K562 (cell line): ENCODE measurements at regions not wholly inside any gene's neighbourhood (a gene's known extent, or its start where the extent isn't known, plus 50 kb on each side); places are given as distances from the start of the nearest gene placed in this dataset.

Experiments
- ATAC-seq: fragments of 200-7000 bp; cut with Tn5 transposase; 3 replicates; pipeline ENCODE4 v1.9.1; 2020; ENCODE audit warnings: moderate library complexity
- BruUV-seq: library from RNA; stranded (reverse); fragments of 400-500 nt; replicated peaks from 2 replicates; lab custom pipeline; 2021; lab: Mats Ljungman, UMichigan
- CTCF ChIA-PET: fragments of 300-600 bp; formaldehyde crosslinking; extraction: SDS; loops from one replicate; lab custom pipeline; 2021; ENCODE audit warnings: low intra/inter-chr PET ratio; lab: Yijun Ruan, JAX
- POLR2A ChIA-PET: fragments of 300-600, 350-650 bp; sonication (Branson Sonifier 250); formaldehyde crosslinking; extraction: SDS; loops from one replicate; lab custom pipeline; 2021; ENCODE audit warnings: antibody characterized with exemption, inconsistent platforms; lab: Yijun Ruan, JAX
- DNase-seq, 4 experiments: peaks; one replicate each; pipeline versions ENCODE4 v3.0.0 to v3.0.0-alpha.2; 2011 to 2018; ENCODE audit warnings: low spot score in 3 of 4, mixed read lengths in 3 of 4; ENCODE audit errors: extremely low read depth in 1 of 4
- FAIRE-seq: peaks from 2 replicates; lab custom pipeline; 2011; peaks lifted over from hg19 to GRCh38; lab: Jason Lieb, UNC
- H2AFZ ChIP-seq: 2 replicates; pipeline ENCODE4 v1.6.0; 2011; ENCODE audit warnings: low read depth, low read length, control low read depth, inconsistent platforms
- H3K27ac ChIP-seq: fragments of 200-600 bp; 3 replicates; pipeline ENCODE4 v1.8.0; 2011; ENCODE audit warnings: low read depth, mild to moderate bottlenecking, control low read depth, inconsistent platforms, low read length, moderate library complexity, mixed read lengths; ENCODE audit errors: extremely low read depth
- H3K27me3 ChIP-seq, 2 experiments: fragments of 300-600 bp in 1 of 2; 2 replicates in 1 of 2; 3 replicates in 1 of 2; pipeline versions ENCODE4 v1.6.0 to v1.8.0; 2011; ENCODE audit warnings: inconsistent platforms in 2 of 2, low read length in 2 of 2, mild to moderate bottlenecking in 1 of 2, mixed read lengths in 1 of 2, moderate library complexity in 1 of 2; ENCODE audit not compliant: control insufficient read depth in 2 of 2, insufficient read depth in 2 of 2
- H3K36me3 ChIP-seq: fragments of 300-600 bp; 3 replicates; pipeline ENCODE4 v1.8.0; 2011; ENCODE audit warnings: mild to moderate bottlenecking, low read length, inconsistent platforms; ENCODE audit not compliant: control insufficient read depth, insufficient read depth
- H3K4me1 ChIP-seq, 2 experiments: fragments of 200-600 bp in 1 of 2; replicated peaks in 1 of 2; 2 replicates in 1 of 2; 3 replicates in 1 of 2; pipeline versions ENCODE4 v1.5.1 to v1.8.0; 2011; ENCODE audit warnings: inconsistent platforms in 2 of 2, low read length in 2 of 2, mild to moderate bottlenecking in 1 of 2, mixed read lengths in 1 of 2, moderate library complexity in 1 of 2; ENCODE audit not compliant: control insufficient read depth in 2 of 2, insufficient read depth in 2 of 2
- H3K4me2 ChIP-seq: 2 replicates; pipeline ENCODE4 v1.6.1; 2011; ENCODE audit warnings: low read length, control low read depth, inconsistent platforms, mixed read lengths; ENCODE audit not compliant: insufficient read depth
- H3K4me3 ChIP-seq: fragments of 200-600 bp; sonication (generic), shearing (Covaris generic); 2 replicates; pipeline ENCODE4 v1.5.1; 2016; ENCODE audit warnings: control low read depth, inconsistent platforms
- H3K79me2 ChIP-seq: fragments of 200-600 bp; 3 replicates; pipeline ENCODE4 v1.8.0; 2011; ENCODE audit warnings: low read length, inconsistent platforms; ENCODE audit not compliant: control insufficient read depth, insufficient read depth
- H3K9ac ChIP-seq, 2 experiments: 2 replicates each; pipeline versions ENCODE4 v1.6.0 to v1.6.1; 2011; ENCODE audit warnings: low read depth in 2 of 2, low read length in 2 of 2, control low read depth in 1 of 2, inconsistent platforms in 1 of 2, mild to moderate bottlenecking in 1 of 2, mixed read lengths in 1 of 2; ENCODE audit not compliant: insufficient read depth in 1 of 2
- H3K9me1 ChIP-seq: one replicate; pipeline ENCODE4 v1.6.0; 2011; ENCODE audit warnings: inconsistent platforms, mild to moderate bottlenecking, low read length, moderate library complexity; ENCODE audit not compliant: control insufficient read depth, insufficient read depth
- H3K9me3 ChIP-seq: replicated peaks from 2 replicates; pipeline ENCODE4 v1.5.1; 2011; ENCODE audit warnings: low read depth, low read length, inconsistent platforms; ENCODE audit not compliant: control insufficient read depth, insufficient read depth
- H4K20me1 ChIP-seq: replicated peaks from 2 replicates; pipeline ENCODE4 v1.6.1; 2011; ENCODE audit warnings: low read length, inconsistent platforms, mixed read lengths; ENCODE audit not compliant: control insufficient read depth, insufficient read depth
- CBFA2T3 ChIP-seq: fragments of 450-650 bp; IDR thresholded peaks from 2 replicates; pipeline ENCODE4 v1.6.1; 2017
- HNRNPK ChIP-seq: fragments of 200-400 bp; formaldehyde crosslinking; IDR thresholded peaks from one replicate; pipeline ENCODE4 v1.6.1; 2018; ENCODE audit warnings: mild to moderate bottlenecking, low read depth, low read length; ENCODE audit not compliant: poor library complexity, severe bottlenecking
- MAFG ChIP-seq: fragments of 450-650 bp; conservative IDR thresholded peaks from 2 replicates; pipeline ENCODE4 v1.6.1; 2016; ENCODE audit warnings: missing genetic modification characterization, missing compliant biosample characterization
- NFE2 ChIP-seq: IDR thresholded peaks from 2 replicates; pipeline ENCODE4 v1.6.1; 2014; ENCODE audit warnings: antibody characterized with exemption, low read depth
- PKNOX1 ChIP-seq: fragments of 450-650 bp; IDR thresholded peaks from 2 replicates; pipeline ENCODE4 v1.6.1; 2016
- PML ChIP-seq: IDR thresholded peaks from 2 replicates; pipeline ENCODE4 v1.6.1; 2012; ENCODE audit warnings: low read length, inconsistent platforms
- POLR2A ChIP-seq: fragments of 450-650 bp; conservative IDR thresholded peaks from 2 replicates; pipeline ENCODE4 v1.6.1; 2016
- SMARCA4 ChIP-seq: fragments of 450-650 bp; IDR thresholded peaks from 2 replicates; pipeline ENCODE4 v1.6.1; 2016
- TEAD4 ChIP-seq, 2 experiments: sonication (generic) in 1 of 2; formaldehyde crosslinking in 1 of 2; IDR thresholded peaks; 2 replicates each; pipeline versions ENCODE4 v1.6.1 to v1.8.0; 2012 to 2022; ENCODE audit warnings: borderline replicate concordance in 1 of 2, inconsistent platforms in 1 of 2, low read length in 1 of 2, mild to moderate bottlenecking in 1 of 2, missing genetic modification reagents in 1 of 2
- TRIM24 ChIP-seq, 2 experiments: fragments of 450-650 bp; IDR thresholded peaks; 2 replicates each; pipeline ENCODE4 v1.6.1; 2016
- VEZF1 ChIP-seq: fragments of 200-800 bp; sonication (Bioruptor generic); IDR thresholded peaks from 2 replicates; pipeline ENCODE4 v1.6.1; 2017; ENCODE audit warnings: missing genetic modification characterization, missing compliant biosample characterization
- ZBTB49 ChIP-seq: sonication (generic); formaldehyde crosslinking; IDR thresholded peaks from 2 replicates; pipeline ENCODE4 v1.8.0; 2022; ENCODE audit warnings: missing genetic modification reagents, mild to moderate bottlenecking, borderline replicate concordance
- ZNF212 ChIP-seq: fragments of 450-650 bp; formaldehyde crosslinking; IDR thresholded peaks from 2 replicates; pipeline ENCODE4 v1.4.0; 2020; ENCODE audit warnings: mild to moderate bottlenecking
- ZNF589 ChIP-seq: fragments of 200-800 bp; sonication (Bioruptor generic); IDR thresholded peaks from 2 replicates; pipeline ENCODE4 v1.6.1; 2016; ENCODE audit warnings: low read depth, missing genetic modification characterization, missing compliant biosample characterization
- WGBS: fragments of 100-300 bp; shearing (Covaris generic); methylation state at CpG from one replicate; pipeline ENCODE4 v1.1.6; 2016; ENCODE audit warnings: low coverage, mixed read lengths; ENCODE audit not compliant: insufficient coverage; ENCODE audit errors: missing lambda C conversion rate; 5-methylcytosine and 5-hydroxymethylcytosine counted together
- in situ Hi-C: fragments of 300-500 bp; cut with MboI; formaldehyde crosslinking; loops from 4 replicates; pipeline ENCODE4 v1.15.0; 2018; ENCODE audit warnings: inconsistent platforms, mixed read lengths
- intact Hi-C: fragments of 100-400 bp; cut with micrococcal nuclease; formaldehyde crosslinking; loops from 2 replicates; pipeline ENCODE4 v1.14.2; 2022

DNA sequence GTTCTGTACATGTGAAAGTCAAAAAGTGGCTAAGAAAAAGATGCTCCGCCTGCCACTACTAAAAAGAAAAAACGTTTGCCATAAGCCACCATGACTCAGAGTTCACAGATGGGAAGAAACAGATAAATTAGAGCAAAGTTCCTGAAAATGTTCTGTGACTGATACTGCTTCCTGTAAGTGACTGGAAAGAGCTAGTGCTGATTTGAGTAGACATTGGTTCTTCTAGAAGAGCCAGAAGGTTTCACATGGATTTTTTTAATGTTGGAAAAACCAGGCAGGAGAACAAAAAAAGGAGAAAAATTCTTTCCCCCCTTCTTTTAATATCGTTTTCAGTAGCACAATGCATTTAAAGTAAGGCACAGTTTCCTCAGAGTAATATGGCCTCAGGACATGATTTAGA, 221.4 kb downstream of the HLX start:
- no peak overlapping the region for H2AFZ ChIP-seq
- no peaks in the 10 kb centered on the region for H3K79me2 ChIP-seq
- intact Hi-C loops: no loop called here
- no peak overlapping the region for H3K4me2 ChIP-seq
- DNase-seq: peak in 2 of 4 experiments; percentile 39 to 59
- no TSS peak for BruUV-seq
- 0% methylated on average over 3 of the region's 3 CpGs for WGBS
- no peak overlapping the region for H3K27ac ChIP-seq
- FAIRE-seq: peak; percentile 84
- no peaks in the 10 kb centered on the region; a peak in 1 of 5 replicates for H3K4me1 ChIP-seq
- CTCF ChIA-PET: no interaction called here
- no peaks in the 10 kb centered on the region for H4K20me1 ChIP-seq
- in situ Hi-C loops: no loop called here
- ATAC-seq: peak; percentile 54
- H3K27me3 ChIP-seq: no peaks in the 10 kb centered on the region
- no peaks in the 10 kb centered on the region for H3K9me1 ChIP-seq
- POLR2A ChIA-PET: no interaction called here
- H3K9me3 ChIP-seq: no peaks in the 10 kb centered on the region
- no peak overlapping the region for H3K9ac ChIP-seq
- H3K36me3 ChIP-seq: no peaks in the 10 kb centered on the region
- H3K4me3 ChIP-seq: no peak overlapping the region
- peak; percentile 21; the same call in 1 of the 2 replicates for TF ChIP-seq PML
- TF ChIP-seq TEAD4 (IDR thresholded peaks at IDR 0.05; ENCODE audit: low read length): peak; percentile 73
- TF ChIP-seq TEAD4 (CRISPR knock-in tag; IDR thresholded peaks at IDR 0.05; ENCODE audit: borderline replicate concordance): no peak
- TF ChIP-seq PKNOX1: 0 out of 2 replicates have a peak, but pooled peaks have one; percentile 14
- TF ChIP-seq SMARCA4: peak; percentile 66; the same call in 1 of the 2 replicates
- TF ChIP-seq TRIM24 (IDR thresholded peaks at IDR 0.05): peak in 1 of 2 experiments; percentile 48; a peak in 1 of 4 replicates
- peak; percentile 62 for TF ChIP-seq NFE2
- no peak for TF ChIP-seq ZBTB49 (CRISPR knock-in tag)
- TF ChIP-seq HNRNPK: no peak
- no peak for TF ChIP-seq POLR2A
- TF ChIP-seq ZNF589 (CRISPR knock-in tag): peak; percentile 60; the same call in 1 of the 2 replicates
- TF ChIP-seq MAFG (tag): 0 out of 2 replicates have a peak, but pooled peaks have one; percentile 5
- peak; percentile 66 for TF ChIP-seq CBFA2T3
- TF ChIP-seq VEZF1: no peak
- no peak for TF ChIP-seq ZNF212
